ENCODE measurements at regions not wholly inside any gene's neighbourhood (a gene's known extent, or its start where the extent isn't known, plus 50 kb on each side); places are given as distances from the start of the nearest gene placed in this dataset.

DNA sequence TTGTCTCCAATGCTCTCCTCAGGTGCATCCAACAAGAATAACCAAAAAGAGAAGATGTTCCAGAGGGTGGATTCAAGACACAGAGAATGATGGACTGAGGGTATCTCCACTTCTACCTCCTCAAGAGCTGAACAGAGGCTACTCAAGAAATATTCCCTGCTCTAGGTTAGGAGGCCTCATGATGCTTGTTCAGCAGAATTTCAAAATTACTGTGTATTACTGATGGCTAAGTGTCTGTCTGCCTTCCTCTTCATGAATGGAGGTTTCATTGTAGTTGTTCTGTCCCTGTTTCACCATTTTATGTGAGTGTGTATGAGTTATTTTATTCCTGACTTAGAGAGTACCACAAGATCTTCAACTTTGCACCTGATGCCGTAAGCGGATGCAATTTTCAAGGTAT is 76.8 kb downstream of the JRKL start (continued):
- TF ChIP-seq, protein P1, sequence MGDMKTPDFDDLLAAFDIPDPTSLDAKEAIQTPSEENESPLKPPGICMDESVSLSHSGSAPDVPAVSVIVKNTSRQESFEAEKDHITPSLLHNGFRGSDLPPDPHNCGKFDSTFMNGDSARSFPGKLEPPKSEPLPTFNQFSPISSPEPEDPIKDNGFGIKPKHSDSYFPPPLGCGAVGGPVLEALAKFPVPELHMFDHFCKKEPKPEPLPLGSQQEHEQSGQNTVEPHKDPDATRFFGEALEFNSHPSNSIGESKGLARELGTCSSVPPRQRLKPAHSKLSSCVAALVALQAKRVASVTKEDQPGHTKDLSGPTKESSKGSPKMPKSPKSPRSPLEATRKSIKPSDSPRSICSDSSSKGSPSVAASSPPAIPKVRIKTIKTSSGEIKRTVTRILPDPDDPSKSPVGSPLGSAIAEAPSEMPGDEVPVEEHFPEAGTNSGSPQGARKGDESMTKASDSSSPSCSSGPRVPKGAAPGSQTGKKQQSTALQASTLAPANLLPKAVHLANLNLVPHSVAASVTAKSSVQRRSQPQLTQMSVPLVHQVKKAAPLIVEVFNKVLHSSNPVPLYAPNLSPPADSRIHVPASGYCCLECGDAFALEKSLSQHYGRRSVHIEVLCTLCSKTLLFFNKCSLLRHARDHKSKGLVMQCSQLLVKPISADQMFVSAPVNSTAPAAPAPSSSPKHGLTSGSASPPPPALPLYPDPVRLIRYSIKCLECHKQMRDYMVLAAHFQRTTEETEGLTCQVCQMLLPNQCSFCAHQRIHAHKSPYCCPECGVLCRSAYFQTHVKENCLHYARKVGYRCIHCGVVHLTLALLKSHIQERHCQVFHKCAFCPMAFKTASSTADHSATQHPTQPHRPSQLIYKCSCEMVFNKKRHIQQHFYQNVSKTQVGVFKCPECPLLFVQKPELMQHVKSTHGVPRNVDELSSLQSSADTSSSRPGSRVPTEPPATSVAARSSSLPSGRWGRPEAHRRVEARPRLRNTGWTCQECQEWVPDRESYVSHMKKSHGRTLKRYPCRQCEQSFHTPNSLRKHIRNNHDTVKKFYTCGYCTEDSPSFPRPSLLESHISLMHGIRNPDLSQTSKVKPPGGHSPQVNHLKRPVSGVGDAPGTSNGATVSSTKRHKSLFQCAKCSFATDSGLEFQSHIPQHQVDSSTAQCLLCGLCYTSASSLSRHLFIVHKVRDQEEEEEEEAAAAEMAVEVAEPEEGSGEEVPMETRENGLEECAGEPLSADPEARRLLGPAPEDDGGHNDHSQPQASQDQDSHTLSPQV (IDR thresholded peaks at IDR 0.05) = no peak
- no peak for TF ChIP-seq EGR1 (IDR thresholded peaks at IDR 0.05; ENCODE audit: borderline replicate concordance in 1 of 2, low read depth in 2 of 2, low read length in 2 of 2)
- no peak for TF ChIP-seq ESRRA (IDR thresholded peaks at IDR 0.05; ENCODE audit: low read length)
- TF ChIP-seq SIX5 (IDR thresholded peaks at IDR 0.05; ENCODE audit: low read depth, low read length, severe bottlenecking) = no peak

DNA sequence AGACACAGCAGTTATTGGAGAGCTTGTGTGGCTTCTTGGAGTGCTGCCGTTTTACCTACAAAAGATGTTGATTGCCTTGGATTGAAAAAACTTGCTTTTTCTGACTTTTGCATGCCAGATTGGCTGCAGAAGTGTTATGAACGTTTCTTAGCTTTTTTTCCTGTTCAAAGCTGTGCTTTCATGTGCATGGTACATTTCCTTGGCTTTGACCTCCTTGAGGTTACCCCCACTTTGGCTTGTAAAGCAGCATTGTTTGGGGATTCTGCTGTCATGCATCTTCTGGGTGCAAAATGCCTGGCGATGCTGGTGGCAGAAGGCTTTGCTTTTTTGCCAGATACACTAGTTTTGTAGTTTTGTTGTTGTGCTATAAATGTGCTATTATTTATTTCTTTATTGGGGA is 80.0 kb downstream of the JRKL start:
- no peak overlapping the region for H3K4me3 ChIP-seq
- H3K79me2 ChIP-seq (ENCODE audit: control insufficient read depth, insufficient read depth, low read length) = no peaks in the 10 kb centered on the region
- ATAC-seq = no peak
- H3K4me2 ChIP-seq (ENCODE audit: control insufficient read depth, insufficient read depth) = no peak overlapping the region
- H4K20me1 ChIP-seq (ENCODE audit: control insufficient read depth, insufficient read depth) = no peaks in the 10 kb centered on the region
- ChIA-PET SMC1A (ENCODE audit: uncharacterized antibody, unreplicated experiment) (no interaction called here), CTCF (interaction anchor here (0.7 to 0.8 kb wide), 2 partner anchors 13 to 382 kb away, joined by 3 to 4 read pairs; no protein-coding TSS in a partner anchor), POLR2A (no interaction called here), RAD21 (ENCODE audit: unreplicated experiment) (no interaction called here)
- DNase-seq (ENCODE audit: low read depth, low spot score) = no peak
- in situ Hi-C loops (cut with MboI) = no loop called here
- no peak overlapping the region for H3K9ac ChIP-seq (ENCODE audit: control insufficient read depth, insufficient read depth, low read length)
- no peak overlapping the region for H2AFZ ChIP-seq (ENCODE audit: control insufficient read depth, low read depth, low read length)
- H3K36me3 ChIP-seq (ENCODE audit: control insufficient read depth in 2 of 2, insufficient read depth in 2 of 2, low read length in 1 of 2) = no peaks in the 10 kb centered on the region
- no TSS peak for BruUV-seq (replicated peaks)
- intact Hi-C loops (cut with micrococcal nuclease; ENCODE audit: unreplicated experiment) = no loop called here
- TF ChIP-seq NR2C2 (IDR thresholded peaks at IDR 0.05; ENCODE audit: borderline replicate concordance, control insufficient read depth, insufficient read length, low read depth) = no peak
- no peaks in the 10 kb centered on the region for H3K27me3 ChIP-seq (replicated peaks in 1 of 2; ENCODE audit: control insufficient read depth in 2 of 2, insufficient read depth in 2 of 2, low read length in 1 of 2)
- no peak for FAIRE-seq
- no peak overlapping the region for H3K27ac ChIP-seq (ENCODE audit: control insufficient read depth, insufficient read depth)
- H3K4me1 ChIP-seq (ENCODE audit: control insufficient read depth, insufficient read depth, low read length) = no peaks in the 10 kb centered on the region
- WGBS (ENCODE audit: insufficient coverage, insufficient replicate concordance, low lambda C conversion rate, missing lambda C conversion rate) = 19% methylated on average over 3 of the region's 3 CpGs
- H3K9me3 ChIP-seq (replicated peaks; ENCODE audit: control insufficient read depth, insufficient read depth, low read length) = no peaks in the 10 kb centered on the region; the same call in 2 of the 3 replicates

Measured in GM12878 (cell line).